ENCODE measurements at regions not wholly inside any gene's neighbourhood (a gene's known extent, or its start where the extent isn't known, plus 50 kb on each side); places are given as distances from the start of the nearest gene placed in this dataset.

DNA sequence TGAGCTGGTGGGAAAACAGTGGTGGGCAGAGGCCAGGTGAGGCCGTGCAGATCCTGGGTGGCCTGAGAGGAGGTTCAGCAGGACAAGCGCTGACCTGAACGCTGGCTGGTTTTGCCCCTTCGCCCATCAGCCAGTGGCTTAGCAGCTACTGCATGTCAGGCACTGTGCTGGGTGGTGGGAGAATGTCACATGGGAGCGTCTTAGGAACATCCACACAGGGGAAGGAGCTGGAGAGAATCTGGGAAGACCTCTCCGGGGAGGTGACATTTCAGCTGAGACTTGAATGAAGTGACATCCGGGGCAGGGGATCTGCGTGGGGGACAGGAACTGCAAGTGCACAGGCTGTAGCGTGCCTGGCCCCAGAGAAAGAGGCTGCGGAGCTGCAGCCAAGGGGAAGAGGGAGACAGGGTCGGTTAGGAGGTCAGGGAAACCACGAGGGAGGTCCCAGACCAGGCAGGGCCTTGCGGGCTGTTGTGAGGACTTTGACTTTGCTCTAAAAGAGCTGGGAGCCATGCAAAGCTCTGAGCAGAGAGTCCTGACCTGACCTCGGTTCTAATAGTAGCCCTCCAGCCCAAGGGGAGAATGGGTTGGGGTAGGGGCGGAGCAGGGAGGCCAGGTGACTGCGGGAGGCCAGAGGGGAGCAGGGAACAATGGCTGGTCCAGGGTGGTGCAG is 156.8 kb upstream of the PTPN1 start:
- DNase-seq (ENCODE audit: low read depth, low spot score) = no peak
- Mint-ChIP-seq H3K4me3 (no peak overlapping the region), H3K27ac (ENCODE audit: unreplicated experiment) (no peak overlapping the region), H3K27me3 (ENCODE audit: low read depth) (no peaks in the 10 kb centered on the region), H3K4me1 (peaks cover 14% of the 10 kb centered on the region), H3K36me3 (ENCODE audit: low read depth) (no peaks in the 10 kb centered on the region), H3K9me3 (no peaks in the 10 kb centered on the region)
- TF ChIP-seq, protein P1, sequence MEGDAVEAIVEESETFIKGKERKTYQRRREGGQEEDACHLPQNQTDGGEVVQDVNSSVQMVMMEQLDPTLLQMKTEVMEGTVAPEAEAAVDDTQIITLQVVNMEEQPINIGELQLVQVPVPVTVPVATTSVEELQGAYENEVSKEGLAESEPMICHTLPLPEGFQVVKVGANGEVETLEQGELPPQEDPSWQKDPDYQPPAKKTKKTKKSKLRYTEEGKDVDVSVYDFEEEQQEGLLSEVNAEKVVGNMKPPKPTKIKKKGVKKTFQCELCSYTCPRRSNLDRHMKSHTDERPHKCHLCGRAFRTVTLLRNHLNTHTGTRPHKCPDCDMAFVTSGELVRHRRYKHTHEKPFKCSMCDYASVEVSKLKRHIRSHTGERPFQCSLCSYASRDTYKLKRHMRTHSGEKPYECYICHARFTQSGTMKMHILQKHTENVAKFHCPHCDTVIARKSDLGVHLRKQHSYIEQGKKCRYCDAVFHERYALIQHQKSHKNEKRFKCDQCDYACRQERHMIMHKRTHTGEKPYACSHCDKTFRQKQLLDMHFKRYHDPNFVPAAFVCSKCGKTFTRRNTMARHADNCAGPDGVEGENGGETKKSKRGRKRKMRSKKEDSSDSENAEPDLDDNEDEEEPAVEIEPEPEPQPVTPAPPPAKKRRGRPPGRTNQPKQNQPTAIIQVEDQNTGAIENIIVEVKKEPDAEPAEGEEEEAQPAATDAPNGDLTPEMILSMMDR (conservative IDR thresholded peaks at IDR 0.05) = no peak

DNA sequence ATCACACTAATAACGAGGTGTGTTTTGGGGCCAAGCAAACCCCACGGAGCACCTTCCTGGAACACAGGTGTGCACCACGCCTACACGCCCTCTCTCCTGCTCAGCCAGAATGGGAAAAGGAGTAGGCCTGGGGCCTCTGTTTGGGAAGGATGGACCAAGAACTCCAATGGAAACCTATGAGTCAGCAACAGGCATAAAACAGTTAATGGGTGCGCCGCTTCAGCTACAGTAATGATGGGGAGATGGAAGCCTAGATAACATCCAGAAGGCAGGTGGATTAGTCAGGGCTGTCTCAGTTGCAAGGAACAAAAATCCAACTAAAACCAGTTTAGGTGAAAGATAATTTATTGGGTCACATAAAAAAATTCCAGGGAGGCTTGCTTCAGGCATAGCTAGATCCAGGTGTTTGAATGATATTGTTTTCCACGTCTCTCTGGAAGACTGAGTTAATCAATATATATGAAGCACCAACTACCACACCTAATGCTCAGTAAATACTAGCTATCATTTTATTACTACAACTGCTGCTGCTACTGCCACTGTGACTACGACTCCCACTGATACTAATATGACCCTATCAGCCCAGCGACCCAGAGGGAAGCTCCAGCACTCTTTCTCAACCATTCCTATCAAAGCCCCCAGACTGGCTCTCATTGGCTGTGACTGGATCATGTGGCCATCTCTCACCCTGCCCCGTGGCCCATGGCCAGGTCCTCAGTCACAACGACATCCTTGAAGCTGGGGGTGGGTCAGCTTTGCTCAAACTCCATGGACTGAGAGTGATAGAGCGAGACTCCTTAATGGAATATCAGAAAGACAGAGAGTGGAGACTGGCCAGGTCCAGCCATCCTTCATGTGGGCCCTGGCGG is 155.2 kb upstream of the PTPN1 start:
- Mint-ChIP-seq H3K27me3 (ENCODE audit: low read depth) (no peaks in the 10 kb centered on the region), H3K4me3 (no peak overlapping the region), H3K36me3 (ENCODE audit: low read depth) (no peaks in the 10 kb centered on the region), H3K4me1 (peaks cover 18% of the 10 kb centered on the region), H3K27ac (ENCODE audit: unreplicated experiment) (no peak overlapping the region), H3K9me3 (no peaks in the 10 kb centered on the region)
- DNase-seq (ENCODE audit: low read depth, low spot score) = no peak
- TF ChIP-seq, protein P1 (conservative IDR thresholded peaks at IDR 0.05) = no peak

DNA sequence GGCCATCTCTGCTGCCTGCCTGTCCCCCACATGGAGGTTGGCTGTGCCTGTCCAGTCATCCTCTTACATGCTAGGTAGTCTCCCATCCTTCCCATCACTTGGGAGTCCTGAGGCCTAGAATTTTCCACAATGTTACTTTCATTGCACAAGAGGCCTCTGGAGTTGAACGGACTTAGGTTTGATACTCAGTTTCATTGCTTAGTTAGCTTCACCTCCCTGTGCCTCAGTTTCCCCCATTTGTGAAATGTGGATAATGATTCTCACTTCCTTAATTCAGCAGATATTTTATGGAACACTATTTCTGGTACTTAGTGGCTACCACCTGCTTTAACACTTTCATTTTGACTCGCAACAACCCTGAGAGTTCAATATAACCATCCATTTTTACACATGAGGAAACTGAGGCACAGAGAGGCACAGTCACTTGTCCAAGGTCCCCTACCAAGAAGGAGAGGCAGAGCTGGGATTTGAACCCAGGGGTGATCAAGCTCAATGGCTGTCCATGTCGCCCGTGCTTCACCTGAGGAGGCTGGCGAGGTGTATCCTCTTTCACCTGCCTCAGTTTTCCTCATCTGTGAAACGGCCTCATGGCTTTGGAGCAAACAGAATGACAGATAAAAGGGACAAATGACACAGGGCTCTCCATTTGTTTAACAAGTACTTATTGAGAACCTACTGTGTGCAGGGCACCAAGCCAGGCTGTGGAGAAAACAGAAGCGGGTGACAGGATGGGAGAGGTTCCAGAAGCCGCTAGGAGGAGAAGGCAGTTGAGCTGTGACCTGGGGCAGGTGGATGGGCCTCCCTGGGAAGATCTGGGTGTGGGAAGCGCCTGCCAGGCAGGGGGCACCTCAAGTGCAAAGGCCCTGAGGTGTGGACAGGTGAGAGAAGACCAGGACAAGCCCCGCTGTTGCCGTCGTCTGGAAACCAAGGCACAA is 154.3 kb upstream of the PTPN1 start:
- no peaks in the 10 kb centered on the region for H3K27me3 Mint-ChIP-seq (ENCODE audit: low read depth)
- no peaks in the 10 kb centered on the region for H3K9me3 Mint-ChIP-seq
- no peak for DNase-seq (ENCODE audit: low read depth, low spot score)
- no peak overlapping the region for H3K4me3 Mint-ChIP-seq
- peak overlapping the region; percentile 67 for H3K27ac Mint-ChIP-seq (ENCODE audit: unreplicated experiment)
- H3K4me1 Mint-ChIP-seq = peaks cover 18% of the 10 kb centered on the region
- no peaks in the 10 kb centered on the region for H3K36me3 Mint-ChIP-seq (ENCODE audit: low read depth)
- TF ChIP-seq, protein P1 (conservative IDR thresholded peaks at IDR 0.05) = no peak

DNA sequence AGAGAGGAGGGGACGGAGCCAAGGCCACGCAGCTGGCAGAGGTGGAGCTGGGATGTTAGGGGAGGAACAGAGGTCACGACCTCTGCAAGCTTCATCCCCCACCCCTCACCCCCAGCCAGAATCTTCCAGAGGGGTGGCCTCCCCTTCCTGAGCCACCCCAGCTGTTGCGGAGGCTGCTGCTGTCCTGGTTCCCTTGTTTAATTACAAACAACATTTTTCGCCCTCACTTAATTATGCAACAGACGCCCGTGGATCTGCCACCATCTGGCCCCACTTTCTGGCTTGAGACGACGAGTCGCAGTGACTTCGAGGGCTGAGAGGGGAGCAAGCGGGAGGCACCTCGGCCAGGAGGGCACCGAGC is 153.7 kb upstream of the PTPN1 start:
- H3K9me3 Mint-ChIP-seq = no peaks in the 10 kb centered on the region
- TF ChIP-seq, protein P1 (conservative IDR thresholded peaks at IDR 0.05) = no peak
- DNase-seq (ENCODE audit: low read depth, low spot score) = no peak
- peak overlapping the region; percentile 67 for H3K27ac Mint-ChIP-seq (ENCODE audit: unreplicated experiment)
- H3K36me3 Mint-ChIP-seq (ENCODE audit: low read depth) = no peaks in the 10 kb centered on the region
- H3K4me1 Mint-ChIP-seq = peaks cover 18% of the 10 kb centered on the region
- H3K27me3 Mint-ChIP-seq (ENCODE audit: low read depth) = no peaks in the 10 kb centered on the region
- H3K4me3 Mint-ChIP-seq = no peak overlapping the region

Measured in neural crest cell (in vitro differentiated cells).